ENCODE measurements at regions not wholly inside any gene's neighbourhood (a gene's known extent, or its start where the extent isn't known, plus 50 kb on each side); places are given as distances from the start of the nearest gene placed in this dataset.
"Not testable (repeated sequence)": the region's sequence is repeated elsewhere in the genome, so short reads cannot be mapped to it uniquely, and the experiment has no call there.

- not testable (repeated sequence) for DNase-seq (ENCODE audit: extremely low read depth in 1 of 2, low read depth in 1 of 2)
Measured at GRCh38 chr1:120282744-120283464, 106.6 kb upstream of the SEC22B start.

DNA sequence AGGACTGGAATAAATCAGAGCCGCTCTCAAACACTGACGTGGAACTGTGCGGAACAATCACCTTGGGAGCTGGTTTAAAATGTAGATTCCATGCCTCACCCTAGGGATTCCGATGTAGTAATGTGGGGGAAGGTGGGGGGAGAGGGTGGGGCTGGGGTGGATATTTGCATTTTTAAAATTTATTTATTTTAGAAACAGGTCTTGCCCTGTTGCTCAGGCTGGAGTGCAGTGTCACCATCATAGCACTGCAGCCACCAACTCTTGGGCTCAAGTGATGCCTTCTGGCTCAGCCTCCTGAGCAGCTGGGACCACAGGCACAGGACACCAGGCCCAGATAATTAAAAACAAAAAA is 101.9 kb upstream of the SEC22B start:
- DNase-seq (ENCODE audit: extremely low read depth in 1 of 2, low read depth in 1 of 2) = not testable (repeated sequence)

DNA sequence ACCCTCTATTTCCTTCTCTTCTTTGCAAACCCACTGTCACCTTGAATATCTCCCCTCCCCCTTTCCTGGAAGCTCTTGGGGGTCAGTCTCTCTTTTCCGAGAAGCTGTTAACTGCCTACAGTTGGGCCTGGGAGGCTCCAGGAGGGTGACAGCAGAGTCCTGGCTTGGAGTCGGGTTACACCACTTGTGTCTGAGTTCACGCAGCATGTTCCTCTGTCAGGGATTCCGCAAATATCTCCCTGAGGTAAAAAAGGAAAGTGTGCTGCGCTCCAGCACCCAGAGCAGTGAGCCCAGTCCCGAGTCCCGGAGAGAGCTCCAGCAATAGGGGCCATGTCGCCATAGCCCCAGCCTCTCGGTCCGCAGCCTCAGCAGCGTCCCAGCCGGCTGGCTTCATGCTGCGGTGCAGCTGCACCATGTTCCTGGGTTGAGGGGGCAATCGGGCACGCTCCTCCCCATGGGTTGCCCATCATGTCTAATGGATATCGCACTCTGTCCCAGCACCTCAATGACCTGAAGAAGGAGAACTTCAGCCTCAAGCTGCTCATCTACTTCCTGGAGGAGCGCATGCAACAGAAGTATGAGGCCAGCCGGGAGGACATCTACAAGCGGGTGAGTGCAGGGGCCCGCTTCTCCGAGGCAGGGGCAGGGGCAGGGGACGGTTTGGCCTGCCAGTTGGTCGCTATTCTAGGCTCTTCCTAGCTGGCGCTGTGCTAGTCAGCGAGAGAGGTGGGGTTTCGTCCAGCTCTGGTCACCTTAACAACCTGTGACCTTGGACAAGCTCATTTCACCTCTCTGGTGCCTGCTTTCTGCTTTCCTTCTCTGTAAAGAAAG is 101.3 kb upstream of the SEC22B start:
- DNase-seq (ENCODE audit: extremely low read depth in 1 of 2, low read depth in 1 of 2) = not testable (repeated sequence)

DNA sequence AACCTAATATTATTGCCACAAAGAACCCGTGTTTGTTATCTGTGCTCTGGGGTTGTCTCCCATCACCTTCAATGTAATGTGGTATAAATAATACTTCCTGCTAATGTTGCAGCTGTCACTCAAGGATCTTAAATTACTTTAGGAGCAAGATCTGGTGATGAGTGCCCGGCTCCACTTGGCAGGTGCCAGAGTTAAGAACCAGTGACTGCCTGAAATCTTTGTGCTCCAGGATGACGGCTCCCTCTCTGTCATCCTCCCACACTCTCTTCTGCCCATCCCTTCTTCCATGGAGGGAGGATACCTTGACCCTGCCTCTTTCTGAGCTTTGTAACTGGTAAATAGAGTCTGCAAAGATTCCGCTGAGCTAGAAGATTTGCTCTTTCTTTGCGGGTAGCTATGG is 100.4 kb upstream of the SEC22B start:
- DNase-seq (ENCODE audit: extremely low read depth in 1 of 2, low read depth in 1 of 2) = not testable (repeated sequence)

DNA sequence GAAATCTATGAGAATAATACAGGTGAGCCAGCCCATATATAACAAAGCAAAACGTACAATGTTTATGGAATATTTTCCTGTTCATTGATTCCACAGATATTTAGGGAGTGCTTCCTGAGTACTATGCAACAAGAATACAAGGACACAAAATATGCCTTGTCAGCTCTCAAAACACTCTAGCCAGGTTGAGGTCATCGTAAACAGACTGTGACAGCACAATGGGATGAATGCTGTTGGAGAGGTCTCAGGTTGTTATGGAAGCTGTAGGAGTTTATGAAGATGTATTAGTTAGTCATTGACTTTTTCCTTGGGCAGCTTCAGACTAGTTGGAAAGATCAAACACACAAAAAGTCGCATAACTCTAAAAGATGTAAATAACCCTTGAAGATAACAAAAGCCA is 98.1 kb upstream of the SEC22B start:
- not testable (repeated sequence) for DNase-seq (ENCODE audit: extremely low read depth in 1 of 2, low read depth in 1 of 2)

DNA sequence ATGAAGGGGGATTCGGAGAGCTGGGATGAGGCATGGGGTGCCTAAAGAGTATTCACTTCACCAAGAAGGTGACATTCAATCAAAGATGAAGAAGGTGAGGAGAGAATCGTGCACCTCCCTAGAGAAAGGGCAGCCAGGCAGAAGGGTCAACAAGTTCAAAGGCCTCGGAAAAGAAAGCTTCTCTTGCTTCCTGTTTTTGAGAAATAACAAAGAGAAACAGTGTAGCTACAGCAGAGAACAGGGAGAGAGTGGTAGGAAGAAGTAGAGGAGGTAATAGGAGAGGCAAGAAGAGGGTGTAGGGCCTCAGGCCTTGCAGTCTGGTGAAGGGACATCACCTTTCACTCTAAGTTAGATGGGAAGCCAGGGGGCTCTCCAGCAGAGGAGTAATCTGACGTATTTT is 97.0 kb upstream of the SEC22B start:
- not testable (repeated sequence) for DNase-seq (ENCODE audit: extremely low read depth in 1 of 2, low read depth in 1 of 2)

DNA sequence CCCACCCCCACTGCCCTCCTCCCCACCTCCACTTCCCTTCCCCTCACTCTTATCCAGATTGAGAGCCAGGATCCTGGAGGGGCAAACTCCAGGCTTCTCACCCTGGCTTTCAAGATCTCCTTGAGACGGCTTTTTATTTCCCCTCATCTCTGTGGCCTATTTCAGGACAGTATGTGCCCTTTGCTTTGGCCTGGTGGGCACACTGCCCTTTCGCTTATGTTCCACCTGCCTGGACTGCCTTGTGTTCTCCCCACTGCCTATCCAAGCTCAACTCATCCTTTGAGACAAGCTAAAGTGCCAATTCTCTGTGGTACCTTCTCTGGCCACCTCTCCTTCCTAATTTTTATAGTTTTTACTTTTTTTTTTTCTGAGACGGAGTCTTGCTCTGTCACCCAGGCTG is 95.9 kb upstream of the SEC22B start:
- not testable (repeated sequence) for DNase-seq (ENCODE audit: extremely low read depth in 1 of 2, low read depth in 1 of 2)

GRCh38 chr1:120271561-120272221 is 95.4 kb upstream of the SEC22B start:
- DNase-seq (ENCODE audit: extremely low read depth in 1 of 2, low read depth in 1 of 2) = not testable (repeated sequence)

DNA sequence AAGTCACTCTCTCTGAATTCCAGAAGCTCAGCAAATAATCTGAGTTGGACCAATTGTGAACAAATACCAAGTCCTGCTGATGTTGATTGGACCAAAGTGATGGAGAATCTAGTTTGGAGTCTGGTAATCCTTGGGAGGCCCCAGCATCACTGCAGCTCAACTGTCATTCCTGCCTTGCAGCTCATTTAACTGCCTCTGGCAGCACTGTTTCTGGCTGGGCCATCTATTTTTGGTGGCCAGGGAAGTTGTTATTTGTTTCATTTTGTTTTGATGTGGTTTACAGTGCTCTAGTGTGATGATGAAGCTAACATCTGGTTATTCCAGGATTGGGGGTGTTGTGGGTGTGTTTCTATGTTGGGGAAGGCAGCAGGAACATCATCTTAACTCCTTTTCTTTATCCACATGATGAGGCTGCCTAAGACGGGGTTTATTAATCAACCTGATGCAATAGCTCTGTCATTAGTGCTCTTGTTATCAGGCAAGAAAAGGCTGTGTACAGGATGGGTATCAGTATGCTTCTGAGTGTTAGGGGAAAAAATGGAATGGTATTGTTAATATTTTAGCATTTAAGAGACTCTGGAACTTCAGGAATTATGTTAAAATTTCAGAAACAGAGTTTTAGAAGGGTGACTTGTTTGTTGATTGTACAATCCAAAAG is 91.7 kb upstream of the SEC22B start:
- DNase-seq (ENCODE audit: extremely low read depth in 1 of 2, low read depth in 1 of 2) = not testable (repeated sequence)

DNA sequence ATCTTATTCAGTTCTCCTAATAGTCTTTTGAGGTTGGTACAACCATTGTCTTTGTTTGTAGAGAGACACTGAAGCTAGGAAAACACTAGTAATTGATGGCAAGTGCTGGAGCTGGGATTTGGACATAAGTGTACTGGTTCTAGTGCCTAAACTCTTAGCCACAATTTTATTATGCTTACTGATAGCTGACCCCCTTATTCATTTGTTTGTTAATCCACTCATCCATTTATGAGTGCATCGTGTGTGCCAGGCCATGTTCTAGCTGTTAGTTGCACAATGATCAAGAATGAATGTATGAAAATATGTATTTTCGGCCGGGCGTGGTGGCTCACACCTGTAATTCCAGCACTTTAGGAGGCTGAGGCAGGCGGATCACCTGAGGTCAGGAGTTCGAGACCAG is 88.2 kb upstream of the SEC22B start:
- not testable (repeated sequence) for DNase-seq (ENCODE audit: extremely low read depth in 1 of 2, low read depth in 1 of 2)

- not testable (repeated sequence) for DNase-seq (ENCODE audit: extremely low read depth in 1 of 2, low read depth in 1 of 2)
Measured at GRCh38 chr1:120262791-120263751, 86.8 kb upstream of the SEC22B start.

DNA sequence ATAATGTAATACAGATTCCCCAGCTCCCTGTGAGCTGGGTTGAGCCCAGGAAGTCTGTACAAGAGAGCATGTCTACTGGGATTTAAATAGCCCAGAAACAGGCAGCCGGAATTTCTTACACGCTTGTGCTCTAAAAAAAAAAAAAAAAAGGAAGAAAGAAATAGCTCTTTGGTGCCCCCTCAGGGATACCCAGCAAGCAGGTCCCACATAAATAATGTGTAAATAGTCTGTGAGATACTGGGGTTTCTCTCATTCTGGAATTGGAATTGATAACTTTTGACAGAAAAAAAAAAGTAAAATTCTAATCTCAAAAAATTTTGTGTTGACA is 81.4 kb upstream of the SEC22B start:
- DNase-seq (ENCODE audit: extremely low read depth in 1 of 2, low read depth in 1 of 2) = not testable (repeated sequence)

DNA sequence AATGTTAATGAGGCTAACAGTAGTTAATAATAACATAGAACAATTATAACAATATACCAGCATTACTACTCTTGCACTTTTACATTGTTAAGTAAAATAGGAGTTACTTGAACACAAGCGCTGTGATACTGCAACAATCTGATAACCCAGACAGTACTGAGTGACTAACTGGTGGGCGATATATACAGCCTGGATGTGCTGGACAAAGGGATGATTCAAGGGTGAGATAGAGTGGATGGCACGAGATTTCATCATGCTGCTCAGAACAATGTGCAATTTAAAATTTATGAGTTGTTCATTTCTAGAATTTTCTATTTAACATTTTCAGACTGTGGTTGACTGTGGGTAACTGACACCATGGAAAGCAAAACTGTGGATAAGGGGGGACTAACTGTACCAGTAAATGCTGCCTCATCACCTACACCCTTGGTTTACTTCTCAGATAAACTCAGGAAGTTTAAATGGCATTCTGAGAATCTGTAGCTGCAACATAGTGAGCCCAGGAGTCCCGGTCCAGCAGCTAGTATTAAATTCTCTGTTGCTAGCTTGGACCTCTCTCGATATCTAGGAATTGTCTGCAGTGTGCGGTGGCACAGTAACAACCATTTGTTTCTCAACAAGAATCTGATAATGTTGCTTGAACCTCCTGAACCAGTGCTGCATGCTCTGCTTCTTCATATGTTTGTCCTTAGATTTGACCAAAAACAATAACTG is 80.9 kb upstream of the SEC22B start:
- not testable (repeated sequence) for DNase-seq (ENCODE audit: extremely low read depth in 1 of 2, low read depth in 1 of 2)

- not testable (repeated sequence) for DNase-seq (ENCODE audit: extremely low read depth in 1 of 2, low read depth in 1 of 2)
Measured at GRCh38 chr1:120250756-120251155, 74.4 kb upstream of the SEC22B start.

DNA sequence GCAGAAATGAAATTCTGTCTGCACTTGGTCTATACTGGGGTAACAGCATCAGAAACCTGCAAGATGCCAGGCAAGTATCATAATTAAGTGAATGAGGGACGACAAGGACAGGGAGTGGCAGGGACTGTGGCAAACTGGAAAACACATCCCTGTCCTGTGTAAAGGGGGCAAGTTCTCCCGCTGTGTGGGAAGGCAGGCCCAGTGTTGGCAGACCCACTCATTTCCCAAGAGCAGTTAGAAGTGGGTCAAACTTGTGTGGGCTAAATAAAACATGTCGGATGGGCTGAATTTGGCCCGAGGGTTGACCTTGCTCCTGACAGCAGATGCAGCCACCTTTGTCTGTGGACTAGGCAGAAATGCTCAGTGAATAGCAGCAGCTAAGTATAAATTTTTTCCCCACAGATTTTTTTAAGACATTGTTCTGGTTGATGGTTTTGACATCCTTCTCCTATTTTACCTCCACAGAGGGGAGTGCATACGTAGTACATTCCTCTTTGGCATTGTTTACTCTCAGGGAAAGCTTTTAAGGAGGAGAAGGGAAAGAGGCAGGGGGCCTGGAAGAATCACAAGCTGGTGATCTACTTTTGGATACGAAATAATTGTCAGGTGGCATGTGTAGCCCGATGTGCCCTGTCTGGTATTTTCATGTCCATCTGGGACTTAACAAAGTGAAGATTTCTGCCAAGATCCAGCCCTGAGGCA is 72.6 kb upstream of the SEC22B start:
- not testable (repeated sequence) for DNase-seq (ENCODE audit: extremely low read depth in 1 of 2, low read depth in 1 of 2)

DNA sequence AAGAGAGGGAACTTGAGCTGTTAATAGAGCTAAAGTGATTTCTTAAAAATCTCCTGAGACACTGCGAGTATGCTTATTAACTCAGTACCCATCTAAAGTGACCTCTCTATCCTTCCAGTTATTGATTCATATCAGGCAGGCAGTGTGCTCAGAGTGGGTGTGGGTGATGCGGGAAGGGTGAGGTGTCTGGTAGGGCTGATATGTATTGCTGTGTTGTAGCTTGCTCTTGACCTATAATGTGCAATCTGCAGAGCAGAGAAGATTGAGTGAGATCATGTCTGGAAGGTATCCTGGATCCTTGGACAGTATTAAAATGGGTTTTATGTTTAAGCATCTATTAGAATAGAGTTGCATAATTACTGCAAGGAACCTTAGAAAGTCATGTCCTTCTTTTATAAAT is 71.9 kb upstream of the SEC22B start:
- DNase-seq (ENCODE audit: extremely low read depth in 1 of 2, low read depth in 1 of 2) = not testable (repeated sequence)

DNA sequence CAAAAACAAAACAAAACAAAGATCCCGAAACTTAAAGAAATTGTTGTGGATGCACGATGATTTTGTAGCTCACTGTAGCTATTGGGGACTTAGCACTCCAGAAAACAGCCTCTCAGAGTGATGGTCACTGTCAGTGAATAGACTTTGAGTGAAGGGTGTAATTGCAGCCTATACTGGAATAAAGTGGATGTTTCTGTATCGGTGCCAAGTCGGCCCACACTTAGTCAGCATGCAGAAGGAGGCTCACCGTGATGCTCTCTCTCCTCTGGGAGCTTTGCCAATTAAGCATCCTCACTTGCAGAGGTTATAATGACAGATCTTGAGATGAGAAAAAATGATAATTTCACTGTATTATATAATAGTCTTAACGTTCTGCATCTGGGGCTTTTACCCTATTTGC is 67.5 kb upstream of the SEC22B start:
- DNase-seq (ENCODE audit: extremely low read depth in 1 of 2, low read depth in 1 of 2) = not testable (repeated sequence)

DNA sequence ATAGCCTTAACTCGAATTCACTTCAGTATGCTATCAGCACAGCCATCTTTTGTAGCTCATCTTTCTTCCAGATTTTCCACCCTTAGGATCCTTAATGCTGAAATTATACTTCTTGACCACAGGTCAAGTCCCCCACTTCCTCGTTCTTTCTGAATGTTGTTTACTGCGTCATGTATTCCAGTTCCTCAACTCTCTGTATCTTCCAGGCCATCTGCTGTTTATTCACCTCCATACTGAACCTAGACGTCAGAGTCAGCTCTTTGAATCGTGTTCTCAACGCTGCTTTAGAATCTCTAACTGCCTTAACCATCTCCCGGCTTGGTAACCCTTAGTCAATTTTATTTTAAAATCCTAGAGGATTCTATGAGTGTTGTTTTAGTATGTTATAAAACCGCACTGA is 66.3 kb upstream of the SEC22B start:
- DNase-seq (ENCODE audit: extremely low read depth in 1 of 2, low read depth in 1 of 2) = not testable (repeated sequence)

GRCh38 chr1:120241868-120242267 is 65.5 kb upstream of the SEC22B start:
- not testable (repeated sequence) for DNase-seq (ENCODE audit: extremely low read depth in 1 of 2, low read depth in 1 of 2)
